ENCODE measurements at regions not wholly inside any gene's neighbourhood (a gene's known extent, or its start where the extent isn't known, plus 50 kb on each side); places are given as distances from the start of the nearest gene placed in this dataset.

GRCh38 chr21:25307489-25307888 lies 299.8 kb downstream of the MRPL39 start:
- no peaks in the 10 kb centered on the region for H3K36me3 Mint-ChIP-seq (ENCODE audit: low read depth)
- no peaks in the 10 kb centered on the region for H3K4me1 Mint-ChIP-seq
- H3K9me3 Mint-ChIP-seq, result peaks cover 5% of the 10 kb centered on the region
- no peak overlapping the region for H3K4me3 Mint-ChIP-seq
- H3K27me3 Mint-ChIP-seq, result no peaks in the 10 kb centered on the region
- intact Hi-C loops (cut with micrococcal nuclease), result no loop called here
- no peak for DNase-seq
- no peak overlapping the region for H3K27ac Mint-ChIP-seq

- Mint-ChIP-seq H3K27ac (no peak overlapping the region), H3K9me3 (peaks cover 5% of the 10 kb centered on the region), H3K4me3 (no peak overlapping the region), H3K27me3 (no peaks in the 10 kb centered on the region), H3K36me3 (ENCODE audit: low read depth) (no peaks in the 10 kb centered on the region), H3K4me1 (no peaks in the 10 kb centered on the region)
- intact Hi-C loops (cut with micrococcal nuclease), result no loop called here
- no peak for DNase-seq
Measured at GRCh38 chr21:25304611-25305010, 302.7 kb downstream of the MRPL39 start.

GRCh38 chr21:25300632-25301031 lies 306.6 kb downstream of the MRPL39 start:
- H3K27ac Mint-ChIP-seq, result no peak overlapping the region
- no peak overlapping the region for H3K4me3 Mint-ChIP-seq
- no peak for DNase-seq
- H3K9me3 Mint-ChIP-seq, result no peaks in the 10 kb centered on the region
- H3K36me3 Mint-ChIP-seq (ENCODE audit: low read depth), result no peaks in the 10 kb centered on the region
- no peaks in the 10 kb centered on the region for H3K27me3 Mint-ChIP-seq
- peaks cover 2% of the 10 kb centered on the region for H3K4me1 Mint-ChIP-seq
- intact Hi-C loops (cut with micrococcal nuclease), result no loop called here

- Mint-ChIP-seq H3K27ac (no peak overlapping the region), H3K36me3 (ENCODE audit: low read depth) (no peaks in the 10 kb centered on the region), H3K4me3 (no peak overlapping the region), H3K4me1 (peaks cover 2% of the 10 kb centered on the region), H3K27me3 (peaks cover 2% of the 10 kb centered on the region), H3K9me3 (no peaks in the 10 kb centered on the region)
- no peak for DNase-seq
- intact Hi-C loops (cut with micrococcal nuclease), result no loop called here
Measured at GRCh38 chr21:25298512-25299491, 308.5 kb downstream of the MRPL39 start.

GRCh38 chr21:25297117-25297516 lies 310.2 kb downstream of the MRPL39 start:
- peaks cover 2% of the 10 kb centered on the region for H3K4me1 Mint-ChIP-seq
- H3K27ac Mint-ChIP-seq, result no peak overlapping the region
- no peaks in the 10 kb centered on the region for H3K36me3 Mint-ChIP-seq (ENCODE audit: low read depth)
- peaks cover 2% of the 10 kb centered on the region for H3K27me3 Mint-ChIP-seq
- no peaks in the 10 kb centered on the region for H3K9me3 Mint-ChIP-seq
- intact Hi-C loops (cut with micrococcal nuclease), result no loop called here
- no peak overlapping the region for H3K4me3 Mint-ChIP-seq
- DNase-seq, result no peak

GRCh38 chr21:25296252-25296651 lies 311.0 kb downstream of the MRPL39 start:
- Mint-ChIP-seq H3K4me1 (peaks cover 2% of the 10 kb centered on the region), H3K36me3 (ENCODE audit: low read depth) (no peaks in the 10 kb centered on the region), H3K27me3 (peaks cover 2% of the 10 kb centered on the region), H3K27ac (no peak overlapping the region), H3K9me3 (no peaks in the 10 kb centered on the region), H3K4me3 (no peak overlapping the region)
- no peak for DNase-seq
- intact Hi-C loops (cut with micrococcal nuclease), result no loop called here

GRCh38 chr21:25292396-25292795 lies 314.9 kb downstream of the MRPL39 start:
- intact Hi-C loops (cut with micrococcal nuclease), result no loop called here
- peaks cover 2% of the 10 kb centered on the region for H3K27me3 Mint-ChIP-seq
- H3K4me1 Mint-ChIP-seq, result no peaks in the 10 kb centered on the region

GRCh38 chr21:25283720-25284119 lies 323.6 kb downstream of the MRPL39 start:
- Mint-ChIP-seq H3K4me3 (no peak overlapping the region), H3K36me3 (ENCODE audit: low read depth) (no peaks in the 10 kb centered on the region), H3K9me3 (no peaks in the 10 kb centered on the region), H3K4me1 (no peaks in the 10 kb centered on the region), H3K27me3 (peaks cover 11% of the 10 kb centered on the region), H3K27ac (no peak overlapping the region)
- intact Hi-C loops (cut with micrococcal nuclease), result loop anchor here (1.0 kb wide), 1 partner anchor 103 kb away; no protein-coding TSS in a partner anchor
- peak; percentile 58 for DNase-seq

More at GRCh38 chr21:25292396-25292795, 314.9 kb downstream of the MRPL39 start:
- Mint-ChIP-seq H3K27ac (no peak overlapping the region), H3K36me3 (ENCODE audit: low read depth) (no peaks in the 10 kb centered on the region), H3K9me3 (no peaks in the 10 kb centered on the region), H3K4me3 (no peak overlapping the region)
- DNase-seq, result no peak

GRCh38 chr21:25281134-25281533 lies 326.1 kb downstream of the MRPL39 start:
- H3K4me1 Mint-ChIP-seq, result no peaks in the 10 kb centered on the region
- H3K36me3 Mint-ChIP-seq (ENCODE audit: low read depth), result no peaks in the 10 kb centered on the region
- H3K27me3 Mint-ChIP-seq, result peaks cover 11% of the 10 kb centered on the region
- no peak overlapping the region for H3K27ac Mint-ChIP-seq
- H3K4me3 Mint-ChIP-seq, result no peak overlapping the region
- no peak for DNase-seq
- H3K9me3 Mint-ChIP-seq, result no peaks in the 10 kb centered on the region
- intact Hi-C loops (cut with micrococcal nuclease), result no loop called here

GRCh38 chr21:25280061-25280460 lies 327.2 kb downstream of the MRPL39 start:
- intact Hi-C loops (cut with micrococcal nuclease), result no loop called here
- Mint-ChIP-seq H3K36me3 (ENCODE audit: low read depth) (no peaks in the 10 kb centered on the region), H3K4me1 (no peaks in the 10 kb centered on the region), H3K27me3 (peaks cover 11% of the 10 kb centered on the region), H3K9me3 (no peaks in the 10 kb centered on the region), H3K4me3 (no peak overlapping the region), H3K27ac (no peak overlapping the region)
- DNase-seq, result no peak

GRCh38 chr21:25273959-25274358 lies 333.3 kb downstream of the MRPL39 start:
- Mint-ChIP-seq H3K4me3 (no peak overlapping the region), H3K9me3 (no peaks in the 10 kb centered on the region), H3K36me3 (ENCODE audit: low read depth) (no peaks in the 10 kb centered on the region), H3K27me3 (peaks cover 2% of the 10 kb centered on the region), H3K4me1 (no peaks in the 10 kb centered on the region), H3K27ac (no peak overlapping the region)
- DNase-seq, result no peak
- intact Hi-C loops (cut with micrococcal nuclease), result no loop called here

- Mint-ChIP-seq H3K4me3 (no peak overlapping the region), H3K9me3 (no peaks in the 10 kb centered on the region), H3K27me3 (peaks cover 2% of the 10 kb centered on the region), H3K27ac (no peak overlapping the region), H3K4me1 (no peaks in the 10 kb centered on the region), H3K36me3 (ENCODE audit: low read depth) (no peaks in the 10 kb centered on the region)
- intact Hi-C loops (cut with micrococcal nuclease), result no loop called here
- no peak for DNase-seq
Measured at GRCh38 chr21:25254491-25255174, 352.6 kb downstream of the MRPL39 start.

GRCh38 chr21:25246546-25246945 lies 360.7 kb downstream of the MRPL39 start:
- Mint-ChIP-seq H3K36me3 (ENCODE audit: low read depth) (no peaks in the 10 kb centered on the region), H3K9me3 (no peaks in the 10 kb centered on the region), H3K4me1 (no peaks in the 10 kb centered on the region), H3K27me3 (peaks cover 2% of the 10 kb centered on the region), H3K27ac (no peak overlapping the region), H3K4me3 (no peak overlapping the region)
- intact Hi-C loops (cut with micrococcal nuclease), result no loop called here
- no peak for DNase-seq

GRCh38 chr21:25244735-25245134 lies 362.5 kb downstream of the MRPL39 start:
- Mint-ChIP-seq H3K4me3 (no peak overlapping the region), H3K36me3 (ENCODE audit: low read depth) (no peaks in the 10 kb centered on the region), H3K9me3 (no peaks in the 10 kb centered on the region), H3K4me1 (no peaks in the 10 kb centered on the region), H3K27ac (no peak overlapping the region), H3K27me3 (no peaks in the 10 kb centered on the region)
- intact Hi-C loops (cut with micrococcal nuclease), result no loop called here
- DNase-seq, result no peak

Measured in activated CD4-positive, alpha-beta T cell treated with anti-CD3 and anti-CD28 coated beads, Interleukin-2, amount 10 ng/mL, durations not matched to agents 24 days and 14 days (primary cell).